ENCODE measurements at regions not wholly inside any gene's neighbourhood (a gene's known extent, or its start where the extent isn't known, plus 50 kb on each side); places are given as distances from the start of the nearest gene placed in this dataset.

GRCh38 chr10:10658172-10658785 lies 359.4 kb upstream of the CELF2 start:
- TF ChIP-seq POLR2A (IDR thresholded peaks at IDR 0.05; ENCODE audit: low read length) (no peak), GATA1 (IDR thresholded peaks at IDR 0.05; ENCODE audit: low read depth, low read length) (no peak)
